Mammary epithelial cell (primary cell): ENCODE measurements at regions not wholly inside any gene's neighbourhood (a gene's known extent, or its start where the extent isn't known, plus 50 kb on each side); places are given as distances from the start of the nearest gene placed in this dataset.

ENCODE experiments used
- CTCF ChIP-seq, 2 donors: IDR thresholded peaks in 1 of 2; conservative IDR thresholded peaks in 1 of 2; 2 replicates each; pipeline ENCODE4 v1.5.1; 2011 to 2012; ENCODE audit warnings: inconsistent platforms in 2 of 2, low read length in 2 of 2, mild to moderate bottlenecking in 2 of 2, control low read depth in 1 of 2, low read depth in 1 of 2; ENCODE audit not compliant: insufficient read depth in 1 of 2; ENCODE audit errors: extremely low read depth in 1 of 2
- EZH2 ChIP-seq: IDR thresholded peaks from 2 replicates; pipeline ENCODE4 v1.6.1; 2012; ENCODE audit warnings: low read length, inconsistent platforms, borderline replicate concordance

GRCh38 chr17:63308272-63308671, 137.8 kb downstream of the CYB561 start:
- TF ChIP-seq CTCF (conservative IDR thresholded peaks at IDR 0.05 in 1 of 2, IDR thresholded peaks at IDR 0.05 in 1 of 2; ENCODE audit: extremely low read depth in 1 of 2, insufficient read depth in 1 of 2, low read depth in 1 of 2, low read length in 2 of 2) (no peak), EZH2 (no peak)
